Activated naive CD4-positive, alpha-beta T cell treated with anti-CD3 and anti-CD28 coated beads, Interleukin-2, amount 50 U/mL, for 72 hours (primary cell): ENCODE measurements at regions not wholly inside any gene's neighbourhood (a gene's known extent, or its start where the extent isn't known, plus 50 kb on each side); places are given as distances from the start of the nearest gene placed in this dataset.

Experiments
- ATAC-seq, 2 donors: fragments of 150-1000 bp; cut with Tn5 transposase; 2 replicates each; pipeline ENCODE4 v1.10.0; 2021; ENCODE audit warnings: mild to moderate bottlenecking in 2 of 2, moderate library complexity in 2 of 2
- DNase-seq, 2 donors: peaks; one replicate each; pipeline ENCODE4 v3.0.0; 2021 to 2022; ENCODE audit warnings: low spot score in 2 of 2
- H3K27ac Mint-ChIP-seq, 2 donors: one replicate each; pipeline ENCODE4 v1.8.0; 2022; ENCODE audit warnings: mild to moderate bottlenecking in 2 of 2, mixed read lengths in 2 of 2
- H3K36me3 Mint-ChIP-seq, 2 donors: one replicate each; pipeline ENCODE4 v1.8.0; 2022; ENCODE audit warnings: mixed read lengths in 2 of 2
- H3K9me3 Mint-ChIP-seq, 2 donors: one replicate each; pipeline ENCODE4 v1.8.0; 2022; ENCODE audit warnings: mixed read lengths in 2 of 2

- peak overlapping the region in 1 of 2 donors; percentile 27 for H3K27ac Mint-ChIP-seq
- peaks cover 13% of the 10 kb centered on the region in 2 donors for H3K36me3 Mint-ChIP-seq
- H3K9me3 Mint-ChIP-seq = peaks cover 3 to 7% of the 10 kb centered on the region in 2 donors
- no peak for ATAC-seq
- DNase-seq = no peak
These were observed 327.2 kb downstream of the BTG1 start for GRCh38 chr12:91818227-91819131.

DNA sequence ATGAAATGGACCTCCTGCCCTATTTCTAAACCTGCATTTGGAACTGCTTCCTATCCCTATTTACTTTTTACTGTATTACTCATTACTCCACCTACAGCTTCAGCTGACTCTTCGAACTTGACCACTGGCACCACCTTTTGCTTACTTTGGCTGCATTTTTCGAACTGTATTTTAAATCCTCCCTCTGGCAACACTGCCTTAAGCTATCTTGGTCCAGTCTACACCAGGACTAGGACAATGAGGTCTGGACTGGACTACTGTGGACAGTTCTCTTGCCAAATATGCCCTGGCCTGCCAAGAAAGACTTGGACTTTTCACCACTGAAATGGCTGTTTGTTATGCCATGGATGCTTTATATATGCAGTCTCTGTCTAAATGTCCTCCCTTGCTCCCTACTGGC, 328.1 kb downstream of the BTG1 start:
- DNase-seq = no peak
- no peak for ATAC-seq
- H3K36me3 Mint-ChIP-seq = peaks cover 13 to 15% of the 10 kb centered on the region in 2 donors
- peaks cover 5 to 8% of the 10 kb centered on the region in 2 donors for H3K9me3 Mint-ChIP-seq
- H3K27ac Mint-ChIP-seq = peak overlapping the region in 1 of 2 donors; percentile 27

DNA sequence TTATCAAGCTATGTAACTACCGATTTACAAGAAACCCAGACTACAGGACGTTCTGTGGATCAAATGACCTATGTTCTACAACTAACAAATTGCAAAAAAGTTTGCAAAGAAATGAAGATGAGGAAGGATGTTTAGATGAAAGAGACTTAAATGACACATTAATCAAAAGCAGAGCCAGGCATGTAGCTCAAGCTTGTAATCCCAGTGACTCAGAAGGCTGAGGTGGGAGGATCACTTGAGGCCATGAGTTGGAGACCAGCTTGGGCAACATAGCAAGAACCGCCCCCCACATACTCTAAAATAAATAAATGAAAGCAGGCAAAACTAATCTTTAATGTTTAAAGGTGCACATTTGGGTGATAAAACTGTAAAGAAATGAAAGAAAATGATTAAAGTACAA, 331.9 kb downstream of the BTG1 start:
- DNase-seq (no peak), ATAC-seq (no peak)
- no peak overlapping the region for H3K27ac Mint-ChIP-seq
- H3K9me3 Mint-ChIP-seq = peaks cover 5 to 15% of the 10 kb centered on the region in 2 donors
- H3K36me3 Mint-ChIP-seq = peaks cover 13 to 24% of the 10 kb centered on the region in 2 donors

- H3K36me3 Mint-ChIP-seq = peaks cover 12 to 38% of the 10 kb centered on the region in 2 donors
- peaks cover 16 to 18% of the 10 kb centered on the region in 2 donors for H3K9me3 Mint-ChIP-seq
- peak overlapping the region in 1 of 2 donors; percentile 80 for H3K27ac Mint-ChIP-seq
- ATAC-seq (peak; percentile 58 to 75), DNase-seq (peak; percentile 62 to 71)
These were observed 334.0 kb downstream of the BTG1 start for GRCh38 chr12:91811481-91812287.

DNA sequence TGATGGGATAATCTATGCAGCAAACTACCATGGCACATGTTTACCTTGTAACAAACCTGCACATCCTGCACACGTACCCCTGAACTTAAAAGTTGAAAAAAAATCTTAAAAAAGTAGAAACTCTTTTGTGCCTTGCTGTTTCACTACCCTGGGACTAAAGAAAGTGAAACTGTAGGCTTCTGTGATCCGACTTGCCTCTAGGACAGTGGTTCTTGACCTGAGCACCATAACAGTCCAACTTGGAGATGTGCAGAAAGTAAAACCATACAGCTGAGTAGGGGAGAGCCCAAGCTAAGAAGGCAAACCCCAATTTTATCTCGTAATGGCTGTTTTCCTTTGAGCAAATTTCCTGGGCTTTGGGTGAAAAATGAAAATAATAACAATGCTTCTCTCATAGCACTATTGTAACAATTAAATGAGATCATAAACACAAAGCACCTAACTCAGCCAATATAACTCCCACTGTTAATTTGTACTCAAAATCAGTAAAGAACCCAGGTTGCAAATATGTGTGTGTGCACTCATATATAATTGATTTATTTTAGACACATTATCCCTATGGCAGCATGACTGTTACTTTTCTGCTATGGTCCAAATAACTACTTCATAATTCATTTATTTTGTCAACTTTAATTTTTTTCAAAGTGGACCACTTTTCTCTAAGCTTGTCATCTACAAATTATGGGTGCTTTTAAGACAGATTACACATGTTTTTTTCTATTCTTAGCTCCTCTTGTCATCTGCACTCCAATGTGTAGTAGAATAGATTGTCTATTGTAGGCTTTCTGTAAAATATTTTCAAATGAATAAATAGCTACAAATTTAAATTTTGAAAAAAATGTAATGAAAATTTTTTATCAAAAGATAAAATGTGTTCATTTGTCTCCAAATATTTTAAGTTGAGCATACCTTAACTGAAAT, 334.9 kb downstream of the BTG1 start:
- no peak overlapping the region for H3K27ac Mint-ChIP-seq
- H3K36me3 Mint-ChIP-seq = peaks cover 20 to 44% of the 10 kb centered on the region in 2 donors
- ATAC-seq = no peak
- no peak for DNase-seq
- peaks cover 24 to 25% of the 10 kb centered on the region in 2 donors for H3K9me3 Mint-ChIP-seq

- Mint-ChIP-seq H3K9me3 (peaks cover 30 to 31% of the 10 kb centered on the region in 2 donors), H3K27ac (no peak overlapping the region), H3K36me3 (peaks cover 28 to 49% of the 10 kb centered on the region in 2 donors)
- DNase-seq (no peak), ATAC-seq (no peak)
These were observed 335.6 kb downstream of the BTG1 start for GRCh38 chr12:91810077-91810476.

DNA sequence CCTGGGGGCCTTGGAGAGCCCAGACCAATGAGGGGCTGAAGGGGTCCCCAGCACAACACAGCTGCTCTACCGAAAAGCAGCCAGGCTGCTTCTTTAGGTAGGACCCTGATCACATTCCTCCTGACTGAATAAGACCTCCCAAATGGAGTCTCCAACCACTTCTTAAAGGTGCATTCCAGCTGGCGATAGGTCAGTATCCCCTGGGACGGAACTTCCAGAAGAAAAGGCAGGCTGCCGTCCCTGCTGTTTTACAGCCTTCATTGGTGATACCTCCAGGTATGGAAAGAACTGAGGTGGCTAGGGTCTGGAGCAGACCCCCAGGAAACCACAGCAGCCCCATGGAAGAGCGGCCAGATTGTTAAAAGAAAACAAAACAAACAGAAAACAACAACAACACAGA, 340.6 kb downstream of the BTG1 start:
- DNase-seq = no peak
- Mint-ChIP-seq H3K36me3 (peaks cover 30 to 42% of the 10 kb centered on the region in 2 donors), H3K27ac (no peak overlapping the region), H3K9me3 (peaks cover 22 to 36% of the 10 kb centered on the region in 2 donors)
- ATAC-seq = no peak

- DNase-seq = no peak
- Mint-ChIP-seq H3K9me3 (peaks cover 22 to 36% of the 10 kb centered on the region in 2 donors), H3K36me3 (peaks cover 30 to 41% of the 10 kb centered on the region in 2 donors), H3K27ac (no peak overlapping the region)
- no peak for ATAC-seq
These were observed 341.1 kb downstream of the BTG1 start for GRCh38 chr12:91804533-91804932.

GRCh38 chr12:91801048-91801447, 344.6 kb downstream of the BTG1 start:
- ATAC-seq (no peak), DNase-seq (no peak)
- no peak overlapping the region for H3K27ac Mint-ChIP-seq
- peaks cover 12 to 20% of the 10 kb centered on the region in 2 donors for H3K36me3 Mint-ChIP-seq
- H3K9me3 Mint-ChIP-seq = peaks cover 10 to 22% of the 10 kb centered on the region in 2 donors

DNA sequence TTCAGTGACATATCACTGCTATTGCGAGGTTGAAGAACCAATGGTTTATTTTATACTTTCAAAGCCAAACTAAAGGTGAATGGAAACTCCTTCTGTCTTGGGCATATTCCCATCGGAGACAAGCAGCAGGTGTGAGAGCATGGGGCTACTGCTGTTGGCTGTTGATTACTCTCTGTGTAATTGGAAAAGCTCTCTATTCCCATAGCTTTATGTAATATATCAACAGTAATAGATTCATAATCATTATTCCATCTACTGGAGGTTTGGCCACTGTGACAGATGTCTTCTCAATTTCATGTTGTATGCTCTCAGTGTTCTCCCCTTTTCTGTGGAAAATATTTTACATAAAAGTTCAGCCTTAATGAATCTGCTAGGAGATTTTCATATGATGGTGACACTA, 352.0 kb downstream of the BTG1 start:
- Mint-ChIP-seq H3K9me3 (peaks cover 2 to 20% of the 10 kb centered on the region in 2 donors), H3K36me3 (peaks cover 7 to 14% of the 10 kb centered on the region in 2 donors)

DNA sequence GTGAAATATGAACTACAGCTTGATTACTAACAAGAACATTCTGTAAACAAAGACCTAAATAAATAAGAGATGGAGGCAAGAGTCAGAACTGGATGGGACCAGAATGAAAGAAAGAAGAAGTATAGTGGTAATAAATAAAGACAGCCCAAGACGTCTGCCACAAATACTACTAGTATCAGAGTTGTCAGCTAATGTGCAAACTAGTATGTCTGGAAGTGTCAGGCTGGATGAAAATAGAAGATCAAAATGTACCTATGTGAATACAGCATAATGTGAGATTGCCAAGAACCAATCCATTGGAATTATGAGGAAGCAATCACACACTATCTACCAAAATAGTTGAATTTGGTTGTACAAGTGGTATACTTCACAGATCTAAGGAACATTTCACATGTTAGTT, 353.0 kb downstream of the BTG1 start:
- Mint-ChIP-seq H3K9me3 (peaks cover 2 to 20% of the 10 kb centered on the region in 2 donors), H3K36me3 (peaks cover 7 to 14% of the 10 kb centered on the region in 2 donors), H3K27ac (no peak overlapping the region)
- DNase-seq (no peak), ATAC-seq (no peak)

More for the DNA sequence above, 352.0 kb downstream of the BTG1 start:
- ATAC-seq (no peak), DNase-seq (no peak)
- no peak overlapping the region for H3K27ac Mint-ChIP-seq

DNA sequence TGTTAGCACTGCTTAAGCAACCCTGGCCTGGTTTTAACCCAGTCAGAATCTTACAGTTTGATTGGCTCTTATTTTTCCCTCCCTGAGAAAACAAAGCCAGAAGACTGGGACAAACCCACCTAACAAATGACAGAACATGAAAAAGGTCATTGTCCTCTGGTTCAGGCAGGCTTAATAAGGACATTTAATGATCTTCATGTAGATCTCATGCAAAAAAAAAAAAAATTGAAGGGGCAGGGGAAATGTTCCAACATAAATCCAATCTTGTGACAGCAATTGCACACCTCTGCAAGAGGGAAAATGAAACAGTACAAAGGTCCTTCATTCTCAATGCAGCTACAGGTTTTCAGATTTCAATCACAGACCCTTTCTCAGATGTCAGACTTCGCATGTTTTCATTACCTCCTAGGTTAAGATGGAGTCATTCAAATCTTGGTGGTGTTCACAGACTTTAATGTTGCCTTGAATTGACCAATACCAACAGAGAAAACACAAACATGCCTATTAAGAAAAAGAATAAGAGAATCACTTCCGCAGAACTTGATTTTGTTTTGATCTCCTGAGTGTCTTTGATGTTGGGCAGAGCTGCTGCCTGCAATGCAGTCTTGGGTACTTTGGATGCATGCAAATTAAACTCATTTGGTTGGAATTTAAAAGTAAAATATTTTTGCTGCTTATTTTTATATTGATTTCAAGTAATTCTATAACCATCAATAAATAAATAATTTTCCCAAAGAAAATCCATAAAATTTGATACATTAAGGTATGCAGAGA, 359.0 kb downstream of the BTG1 start:
- DNase-seq = no peak
- peaks cover 2 to 15% of the 10 kb centered on the region in 2 donors for H3K9me3 Mint-ChIP-seq

DNA sequence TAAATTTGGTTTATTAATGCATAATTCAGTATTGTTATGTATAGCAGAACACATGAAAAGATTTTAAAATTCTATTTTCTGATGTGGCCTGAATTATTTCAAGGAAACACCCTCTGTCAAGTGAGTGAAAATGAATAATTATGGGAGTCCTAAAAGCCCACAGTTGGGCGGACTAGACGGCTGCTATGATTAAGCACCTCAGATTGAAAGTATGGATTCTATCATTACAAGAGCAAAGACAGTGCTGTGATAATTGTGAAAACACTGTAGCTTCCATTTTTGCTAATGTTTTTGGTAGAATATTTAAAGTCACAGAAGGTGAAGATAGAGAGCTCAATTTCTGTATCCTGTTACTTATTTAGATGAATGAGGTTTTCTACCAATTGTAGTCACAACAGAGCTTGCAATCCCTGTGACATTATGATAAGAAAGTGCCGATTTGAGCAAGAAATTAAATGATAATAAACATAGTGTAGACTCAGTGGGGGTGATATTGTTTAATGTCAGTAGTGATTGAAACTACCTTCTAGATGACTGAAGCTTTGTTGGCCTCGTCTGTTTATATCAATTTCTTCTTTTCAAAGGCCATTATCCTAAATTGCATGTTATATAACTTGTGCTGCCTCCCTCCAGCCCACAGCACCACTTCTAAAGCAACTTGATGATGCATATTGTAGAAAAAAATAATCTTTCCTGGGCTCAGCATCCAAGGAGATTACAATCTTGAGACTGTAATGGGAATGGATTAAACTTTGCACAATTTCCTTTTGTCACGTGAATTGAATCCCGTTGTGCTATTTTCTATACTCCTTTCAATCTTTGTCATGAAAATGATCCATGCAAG, 359.8 kb downstream of the BTG1 start:
- no peak overlapping the region for H3K27ac Mint-ChIP-seq
- DNase-seq = no peak
- peak; percentile 47 to 99 for ATAC-seq
- H3K9me3 Mint-ChIP-seq = peaks cover 2 to 8% of the 10 kb centered on the region in 2 donors
- H3K36me3 Mint-ChIP-seq = peaks cover 4 to 8% of the 10 kb centered on the region in 2 donors

More for the DNA sequence above, 359.0 kb downstream of the BTG1 start:
- Mint-ChIP-seq H3K36me3 (peaks cover 7 to 11% of the 10 kb centered on the region in 2 donors), H3K27ac (no peak overlapping the region)
- peak in 1 of 2 donors; percentile 40 for ATAC-seq

GRCh38 chr12:91781114-91781513, 364.5 kb downstream of the BTG1 start:
- ATAC-seq (no peak), DNase-seq (no peak)
- Mint-ChIP-seq H3K36me3 (peaks cover 0 to 6% of the 10 kb centered on the region in 2 donors), H3K27ac (no peak overlapping the region), H3K9me3 (peaks cover 0 to 4% of the 10 kb centered on the region in 2 donors)
